IPS DF 6.9 (cell line): ENCODE measurements at regions not wholly inside any gene's neighbourhood (a gene's known extent, or its start where the extent isn't known, plus 50 kb on each side); places are given as distances from the start of the nearest gene placed in this dataset.

ENCODE experiments used
- DNase-seq: peaks from one replicate; pipeline ENCODE4 v3.0.0-alpha.2; 2013; ENCODE audit warnings: low read depth, low spot score
- H3K27ac ChIP-seq: one replicate; pipeline ENCODE4 v1.5.1; 2013; ENCODE audit warnings: low read length, control low read depth
- H3K27me3 ChIP-seq: 2 replicates; pipeline ENCODE4 v1.6.1; 2013; ENCODE audit warnings: mild to moderate bottlenecking, low read length; ENCODE audit not compliant: control insufficient read depth, insufficient read depth
- H3K36me3 ChIP-seq: 2 replicates; pipeline ENCODE4 v1.6.1; 2013; ENCODE audit warnings: low read length; ENCODE audit not compliant: control insufficient read depth, insufficient read depth
- H3K4me1 ChIP-seq: 2 replicates; pipeline ENCODE4 v1.6.1; 2013; ENCODE audit warnings: low read length; ENCODE audit not compliant: control insufficient read depth, insufficient read depth
- H3K4me3 ChIP-seq: 2 replicates; pipeline ENCODE4 v1.5.1; 2013; ENCODE audit warnings: mild to moderate bottlenecking, low read length
- H3K9me3 ChIP-seq: 2 replicates; pipeline ENCODE4 v1.6.1; 2013; ENCODE audit warnings: low read length, inconsistent platforms; ENCODE audit not compliant: control insufficient read depth, insufficient read depth
- WGBS: extraction: QIAGEN DNeasy Blood & Tissue Kit; methylation state at CpG from one replicate; pipeline ENCODE4 v1.1.7; 2013; ENCODE audit warnings: mixed read lengths, missing lambda C conversion rate; ENCODE audit not compliant: insufficient read length, insufficient coverage; 5-methylcytosine and 5-hydroxymethylcytosine counted together

GRCh38 chr15:59873644-59874272, 130.4 kb upstream of the FOXB1 start:
- WGBS = no CpG with 5 or more reads among the region's 3 CpGs
- Histone ChIP-seq H3K4me1 (no peaks in the 10 kb centered on the region; the same call in 1 of the 2 replicates), H3K36me3 (no peaks in the 10 kb centered on the region), H3K27me3 (no peaks in the 10 kb centered on the region), H3K27ac (no peak overlapping the region), H3K4me3 (no peak overlapping the region), H3K9me3 (no peaks in the 10 kb centered on the region)
- DNase-seq = no peak

GRCh38 chr15:59867086-59867855, 136.8 kb upstream of the FOXB1 start:
- Histone ChIP-seq H3K36me3 (no peaks in the 10 kb centered on the region), H3K4me3 (no peak overlapping the region), H3K9me3 (no peaks in the 10 kb centered on the region), H3K4me1 (no peaks in the 10 kb centered on the region), H3K27me3 (no peaks in the 10 kb centered on the region), H3K27ac (no peak overlapping the region)
- WGBS = no CpG with 5 or more reads among the region's 5 CpGs
- no peak for DNase-seq

- H3K4me1 ChIP-seq = no peaks in the 10 kb centered on the region
- no peak overlapping the region for H3K27ac ChIP-seq
- no peaks in the 10 kb centered on the region for H3K9me3 ChIP-seq
- no CpG with 5 or more reads among the region's 4 CpGs for WGBS
- no peak for DNase-seq
- no peak overlapping the region for H3K4me3 ChIP-seq
- no peaks in the 10 kb centered on the region for H3K27me3 ChIP-seq
- no peaks in the 10 kb centered on the region for H3K36me3 ChIP-seq
These were observed 137.5 kb upstream of the FOXB1 start for GRCh38 chr15:59866642-59867041.

GRCh38 chr15:59862191-59863155, 141.6 kb upstream of the FOXB1 start:
- Histone ChIP-seq H3K27me3 (no peaks in the 10 kb centered on the region), H3K27ac (no peak overlapping the region), H3K4me3 (no peak overlapping the region), H3K36me3 (no peaks in the 10 kb centered on the region), H3K4me1 (no peaks in the 10 kb centered on the region), H3K9me3 (no peaks in the 10 kb centered on the region)
- WGBS = no CpG with 5 or more reads among the region's 9 CpGs
- no peak for DNase-seq

- Histone ChIP-seq H3K27me3 (no peaks in the 10 kb centered on the region), H3K36me3 (no peaks in the 10 kb centered on the region), H3K9me3 (no peaks in the 10 kb centered on the region), H3K4me3 (no peak overlapping the region), H3K4me1 (no peaks in the 10 kb centered on the region), H3K27ac (no peak overlapping the region)
- no CpG with 5 or more reads among the region's 3 CpGs for WGBS
- no peak for DNase-seq
These were observed 156.1 kb upstream of the FOXB1 start for GRCh38 chr15:59847968-59848367.

- H3K27me3 ChIP-seq = no peaks in the 10 kb centered on the region
- H3K4me3 ChIP-seq = no peak overlapping the region
- no peak for DNase-seq
- H3K36me3 ChIP-seq = no peaks in the 10 kb centered on the region
- H3K4me1 ChIP-seq = no peaks in the 10 kb centered on the region
- H3K27ac ChIP-seq = no peak overlapping the region
- WGBS = no CpG with 5 or more reads among the region's 10 CpGs
- H3K9me3 ChIP-seq = no peaks in the 10 kb centered on the region
These were observed 156.9 kb upstream of the BNIP2 start for GRCh38 chr15:59845942-59846499.

- WGBS = no CpG with 5 or more reads among the region's 4 CpGs
- DNase-seq = no peak
- Histone ChIP-seq H3K4me3 (no peak overlapping the region), H3K27ac (no peak overlapping the region), H3K27me3 (no peaks in the 10 kb centered on the region), H3K9me3 (no peaks in the 10 kb centered on the region), H3K4me1 (no peaks in the 10 kb centered on the region), H3K36me3 (no peaks in the 10 kb centered on the region)
These were observed 154.5 kb upstream of the BNIP2 start for GRCh38 chr15:59843609-59844008.

- H3K4me1 ChIP-seq = no peaks in the 10 kb centered on the region
- no peak overlapping the region for H3K27ac ChIP-seq
- no CpG with 5 or more reads among the region's 4 CpGs for WGBS
- no peak for DNase-seq
- no peaks in the 10 kb centered on the region for H3K27me3 ChIP-seq
- no peaks in the 10 kb centered on the region for H3K9me3 ChIP-seq
- no peak overlapping the region for H3K4me3 ChIP-seq
- H3K36me3 ChIP-seq = no peaks in the 10 kb centered on the region
These were observed 151.9 kb upstream of the BNIP2 start for GRCh38 chr15:59841036-59841435.

- no peak for DNase-seq
- no CpG with 5 or more reads among the region's 2 CpGs for WGBS
- H3K4me1 ChIP-seq = no peaks in the 10 kb centered on the region
- no peaks in the 10 kb centered on the region for H3K27me3 ChIP-seq
- H3K27ac ChIP-seq = no peak overlapping the region
- no peaks in the 10 kb centered on the region for H3K36me3 ChIP-seq
- H3K9me3 ChIP-seq = no peaks in the 10 kb centered on the region
- H3K4me3 ChIP-seq = no peak overlapping the region
These were observed 150.8 kb upstream of the BNIP2 start for GRCh38 chr15:59839906-59840305.

GRCh38 chr15:59838900-59839299, 149.8 kb upstream of the BNIP2 start:
- Histone ChIP-seq H3K4me1 (no peaks in the 10 kb centered on the region), H3K9me3 (no peaks in the 10 kb centered on the region), H3K36me3 (no peaks in the 10 kb centered on the region), H3K27ac (no peak overlapping the region), H3K4me3 (no peak overlapping the region), H3K27me3 (no peaks in the 10 kb centered on the region)
- DNase-seq = no peak
- no CpG with 5 or more reads among the region's 4 CpGs for WGBS
